ENCODE measurements at regions not wholly inside any gene's neighbourhood (a gene's known extent, or its start where the extent isn't known, plus 50 kb on each side); places are given as distances from the start of the nearest gene placed in this dataset.
"Not testable (repeated sequence)": the region's sequence is repeated elsewhere in the genome, so short reads cannot be mapped to it uniquely, and the experiment has no call there.

- no peak overlapping the region for H2AFZ ChIP-seq (ENCODE audit: low read depth, low read length)
- no peaks in the 10 kb centered on the region for H3K79me1 ChIP-seq (replicated peaks; ENCODE audit: low read length, poor library complexity, severe bottlenecking)
- no peak overlapping the region for H2BK12ac ChIP-seq (ENCODE audit: low read length in 2 of 2)
- H3K9me3 ChIP-seq (ENCODE audit: control insufficient read depth, low read length) = no peaks in the 10 kb centered on the region
- H3K18ac ChIP-seq (ENCODE audit: low read depth in 1 of 2, low read length in 2 of 2) = no peak overlapping the region
- H3K23ac ChIP-seq (ENCODE audit: low read length in 2 of 2) = no peak overlapping the region
- H4K91ac ChIP-seq (ENCODE audit: low read length) = no peak overlapping the region
- H2BK120ac ChIP-seq (ENCODE audit: low read depth, low read length) = no peak overlapping the region
- H3K9ac ChIP-seq (ENCODE audit: low read length) = no peak overlapping the region
- WGBS = 86% methylated on average over 5 of the region's 5 CpGs
- H3K27ac ChIP-seq (ENCODE audit: low read length, poor library complexity, severe bottlenecking) = no peak overlapping the region
- H3K4me1 ChIP-seq (ENCODE audit: control insufficient read depth, insufficient read depth, low read depth, low read length) = peaks cover 3% of the 10 kb centered on the region
- no peak overlapping the region for H3K4me2 ChIP-seq (ENCODE audit: low read length, poor library complexity, severe bottlenecking)
- no peak overlapping the region for H3K14ac ChIP-seq (ENCODE audit: low read length in 2 of 2)
- H3K27me3 ChIP-seq (ENCODE audit: control insufficient read depth in 1 of 2, insufficient read depth in 1 of 2, low read length in 2 of 2) = peaks cover 0 to 8% of the 10 kb centered on the region in 2 experiments
- no peaks in the 10 kb centered on the region for H3K36me3 ChIP-seq (ENCODE audit: control insufficient read depth in 1 of 2, insufficient read depth in 2 of 2, low read depth in 1 of 2, low read length in 2 of 2)
- no peak overlapping the region for H3K4ac ChIP-seq (ENCODE audit: low read depth in 1 of 2, low read length in 2 of 2)
- no peak overlapping the region for H2AK5ac ChIP-seq (ENCODE audit: low read length, severe bottlenecking)
- no peak overlapping the region for H3K4me3 ChIP-seq (ENCODE audit: insufficient read depth in 1 of 2, low read depth in 1 of 2, low read length in 2 of 2)
- no peak for DNase-seq
- no peak overlapping the region for H2BK15ac ChIP-seq (ENCODE audit: low read depth, poor library complexity, severe bottlenecking)
- no peak overlapping the region for H2BK5ac ChIP-seq (ENCODE audit: low read depth, low read length, poor library complexity, severe bottlenecking)
- peak overlapping the region; percentile 7 for H4K8ac ChIP-seq (ENCODE audit: low read length)
These were observed 173.1 kb upstream of the ID2 start for GRCh38 chr2:8508766-8509165.

- Histone ChIP-seq H4K8ac (ENCODE audit: low read length) (no peak overlapping the region), H2BK15ac (ENCODE audit: low read depth, poor library complexity, severe bottlenecking) (no peak overlapping the region), H2AFZ (ENCODE audit: low read depth, low read length) (no peak overlapping the region), H3K27me3 (ENCODE audit: control insufficient read depth in 1 of 2, insufficient read depth in 1 of 2, low read length in 2 of 2) (peaks cover 0 to 15% of the 10 kb centered on the region in 2 experiments), H3K36me3 (ENCODE audit: control insufficient read depth in 1 of 2, insufficient read depth in 2 of 2, low read depth in 1 of 2, low read length in 2 of 2) (no peaks in the 10 kb centered on the region), H4K91ac (ENCODE audit: low read length) (no peak overlapping the region), H3K27ac (ENCODE audit: low read length, poor library complexity, severe bottlenecking) (no peak overlapping the region), H3K18ac (ENCODE audit: low read depth in 1 of 2, low read length in 2 of 2) (no peak overlapping the region), H2BK12ac (ENCODE audit: low read length in 2 of 2) (no peak overlapping the region), H3K23ac (ENCODE audit: low read length in 2 of 2) (no peak overlapping the region), H3K4ac (ENCODE audit: low read depth in 1 of 2, low read length in 2 of 2) (no peak overlapping the region), H3K4me1 (ENCODE audit: control insufficient read depth, insufficient read depth, low read depth, low read length) (peaks cover 3% of the 10 kb centered on the region), H3K9ac (ENCODE audit: low read length) (no peak overlapping the region), H2AK5ac (ENCODE audit: low read length, severe bottlenecking) (no peak overlapping the region), H3K4me2 (ENCODE audit: low read length, poor library complexity, severe bottlenecking) (no peak overlapping the region), H2BK5ac (ENCODE audit: low read depth, low read length, poor library complexity, severe bottlenecking) (no peak overlapping the region), H3K14ac (ENCODE audit: low read length in 2 of 2) (no peak overlapping the region), H3K9me3 (ENCODE audit: control insufficient read depth, low read length) (peaks cover 8% of the 10 kb centered on the region), H3K4me3 (ENCODE audit: insufficient read depth in 1 of 2, low read depth in 1 of 2, low read length in 2 of 2) (no peak overlapping the region), H3K79me1 (replicated peaks; ENCODE audit: low read length, poor library complexity, severe bottlenecking) (no peaks in the 10 kb centered on the region), H2BK120ac (ENCODE audit: low read depth, low read length) (no peak overlapping the region)
- DNase-seq = no peak
- 86% methylated on average over 2 of the region's 2 CpGs for whole genome bisulfite sequencing
These were observed 172.2 kb upstream of the ID2 start for GRCh38 chr2:8509621-8510020.

GRCh38 chr2:8510055-8510454 lies 171.8 kb upstream of the ID2 start:
- not testable (repeated sequence) for DNase-seq; H3K4me3 ChIP-seq (ENCODE audit: insufficient read depth in 1 of 2, low read depth in 1 of 2, low read length in 2 of 2); H3K18ac ChIP-seq (ENCODE audit: low read depth in 1 of 2, low read length in 2 of 2); H3K9ac ChIP-seq (ENCODE audit: low read length); H3K4ac ChIP-seq (ENCODE audit: low read depth in 1 of 2, low read length in 2 of 2); H3K27ac ChIP-seq (ENCODE audit: low read length, poor library complexity, severe bottlenecking); H2BK15ac ChIP-seq (ENCODE audit: low read depth, poor library complexity, severe bottlenecking); H2BK5ac ChIP-seq (ENCODE audit: low read depth, low read length, poor library complexity, severe bottlenecking); H2AK5ac ChIP-seq (ENCODE audit: low read length, severe bottlenecking); H3K23ac ChIP-seq (ENCODE audit: low read length in 2 of 2); H2AFZ ChIP-seq (ENCODE audit: low read depth, low read length); H2BK12ac ChIP-seq (ENCODE audit: low read length in 2 of 2); H3K79me1 ChIP-seq (replicated peaks; ENCODE audit: low read length, poor library complexity, severe bottlenecking); H2BK120ac ChIP-seq (ENCODE audit: low read depth, low read length); H4K91ac ChIP-seq (ENCODE audit: low read length); H3K4me1 ChIP-seq (ENCODE audit: control insufficient read depth, insufficient read depth, low read depth, low read length); H3K14ac ChIP-seq (ENCODE audit: low read length in 2 of 2); H3K36me3 ChIP-seq (ENCODE audit: control insufficient read depth in 1 of 2, insufficient read depth in 2 of 2, low read depth in 1 of 2, low read length in 2 of 2); H4K8ac ChIP-seq (ENCODE audit: low read length); H3K4me2 ChIP-seq (ENCODE audit: low read length, poor library complexity, severe bottlenecking)
- Histone ChIP-seq H3K27me3 (ENCODE audit: control insufficient read depth in 1 of 2, insufficient read depth in 1 of 2, low read length in 2 of 2) (peaks cover 0 to 19% of the 10 kb centered on the region in 2 experiments), H3K9me3 (ENCODE audit: control insufficient read depth, low read length) (peaks cover 11% of the 10 kb centered on the region)
- WGBS = 82% methylated on average over 4 of the region's 4 CpGs

GRCh38 chr2:8510519-8510918 lies 171.3 kb upstream of the ID2 start:
- Histone ChIP-seq H3K23ac (ENCODE audit: low read length in 2 of 2) (no peak overlapping the region), H2AFZ (ENCODE audit: low read depth, low read length) (no peak overlapping the region), H3K9ac (ENCODE audit: low read length) (no peak overlapping the region), H4K91ac (ENCODE audit: low read length) (no peak overlapping the region), H2BK15ac (ENCODE audit: low read depth, poor library complexity, severe bottlenecking) (no peak overlapping the region), H3K18ac (ENCODE audit: low read depth in 1 of 2, low read length in 2 of 2) (no peak overlapping the region), H3K36me3 (ENCODE audit: control insufficient read depth in 1 of 2, insufficient read depth in 2 of 2, low read depth in 1 of 2, low read length in 2 of 2) (no peaks in the 10 kb centered on the region), H3K27ac (ENCODE audit: low read length, poor library complexity, severe bottlenecking) (no peak overlapping the region), H2AK5ac (ENCODE audit: low read length, severe bottlenecking) (no peak overlapping the region), H3K79me1 (replicated peaks; ENCODE audit: low read length, poor library complexity, severe bottlenecking) (no peaks in the 10 kb centered on the region), H3K27me3 (ENCODE audit: control insufficient read depth in 1 of 2, insufficient read depth in 1 of 2, low read length in 2 of 2) (peaks cover 0 to 23% of the 10 kb centered on the region in 2 experiments), H2BK5ac (ENCODE audit: low read depth, low read length, poor library complexity, severe bottlenecking) (no peak overlapping the region), H3K4me2 (ENCODE audit: low read length, poor library complexity, severe bottlenecking) (no peak overlapping the region), H2BK12ac (ENCODE audit: low read length in 2 of 2) (no peak overlapping the region), H3K9me3 (ENCODE audit: control insufficient read depth, low read length) (peaks cover 11% of the 10 kb centered on the region), H4K8ac (ENCODE audit: low read length) (no peak overlapping the region), H3K4me3 (ENCODE audit: insufficient read depth in 1 of 2, low read depth in 1 of 2, low read length in 2 of 2) (no peak overlapping the region), H3K4ac (ENCODE audit: low read depth in 1 of 2, low read length in 2 of 2) (no peak overlapping the region), H3K4me1 (ENCODE audit: control insufficient read depth, insufficient read depth, low read depth, low read length) (peaks cover 3% of the 10 kb centered on the region), H3K14ac (ENCODE audit: low read length in 2 of 2) (no peak overlapping the region), H2BK120ac (ENCODE audit: low read depth, low read length) (no peak overlapping the region)
- 71% methylated on average over 3 of the region's 3 CpGs for WGBS
- DNase-seq = no peak

Measured in mesenchymal stem cell (in vitro differentiated cells and primary cell).